ENCODE measurements at regions not wholly inside any gene's neighbourhood (a gene's known extent, or its start where the extent isn't known, plus 50 kb on each side); places are given as distances from the start of the nearest gene placed in this dataset.

DNA sequence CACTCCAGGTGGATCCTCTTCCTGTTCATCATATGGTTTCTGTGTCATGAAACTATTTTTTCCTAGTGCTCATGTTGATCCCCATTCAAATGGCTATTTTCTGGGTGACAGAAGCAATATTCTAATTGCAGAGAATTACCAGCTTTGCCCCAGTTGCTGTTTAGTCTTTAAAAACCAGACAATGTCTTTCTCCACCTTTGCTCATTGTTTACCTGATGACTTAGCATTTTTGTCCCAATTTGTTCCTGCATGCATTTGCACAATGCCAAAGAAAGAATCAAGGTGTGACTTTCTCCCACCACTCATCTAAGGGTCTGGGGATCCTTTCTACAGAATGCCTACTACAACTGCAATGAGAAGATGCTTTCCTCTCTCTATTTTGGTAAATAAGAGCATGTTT lies 439.9 kb upstream of the MAF start:
- no peak for DNase-seq (ENCODE audit: low spot score)

DNA sequence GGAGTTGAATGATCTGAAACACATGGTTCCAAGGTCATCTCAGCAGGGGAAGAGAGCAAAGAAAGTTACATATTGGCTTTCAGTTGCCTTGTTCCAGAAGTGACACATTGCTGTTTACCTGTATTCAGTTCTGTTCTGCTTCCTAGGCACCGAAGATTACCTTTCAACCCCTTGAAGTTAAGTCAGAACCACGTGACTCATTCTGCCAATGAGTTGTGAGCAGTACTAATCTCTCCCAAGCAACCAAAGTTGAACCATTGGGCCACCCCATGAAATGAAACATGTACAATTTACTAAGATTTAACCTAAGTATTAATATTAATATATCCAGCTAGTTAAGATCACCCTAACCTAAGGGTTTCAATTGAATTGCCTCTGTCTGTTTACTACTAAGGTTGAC lies 439.2 kb upstream of the MAF start:
- no peak for DNase-seq (ENCODE audit: low spot score)

DNA sequence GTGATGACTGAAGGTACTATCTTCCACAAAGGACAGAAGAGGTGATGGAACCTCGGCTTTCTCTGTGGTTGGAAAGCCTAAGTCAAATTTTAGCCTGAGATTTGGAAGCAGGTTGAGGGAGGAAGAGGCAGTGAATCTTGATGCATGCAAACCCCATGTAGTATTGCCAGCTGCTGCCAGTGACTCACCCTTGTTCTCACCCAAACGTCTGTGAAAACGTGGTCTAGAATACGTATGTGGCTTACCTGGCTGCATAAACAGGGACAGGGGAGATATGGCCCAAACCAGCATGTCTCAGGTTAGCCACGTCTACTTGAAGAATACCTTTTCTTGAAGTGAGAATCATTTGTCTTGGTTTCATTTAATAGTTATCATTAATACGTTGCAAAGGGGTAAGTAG lies 438.0 kb upstream of the MAF start:
- DNase-seq (ENCODE audit: low spot score): no peak

DNA sequence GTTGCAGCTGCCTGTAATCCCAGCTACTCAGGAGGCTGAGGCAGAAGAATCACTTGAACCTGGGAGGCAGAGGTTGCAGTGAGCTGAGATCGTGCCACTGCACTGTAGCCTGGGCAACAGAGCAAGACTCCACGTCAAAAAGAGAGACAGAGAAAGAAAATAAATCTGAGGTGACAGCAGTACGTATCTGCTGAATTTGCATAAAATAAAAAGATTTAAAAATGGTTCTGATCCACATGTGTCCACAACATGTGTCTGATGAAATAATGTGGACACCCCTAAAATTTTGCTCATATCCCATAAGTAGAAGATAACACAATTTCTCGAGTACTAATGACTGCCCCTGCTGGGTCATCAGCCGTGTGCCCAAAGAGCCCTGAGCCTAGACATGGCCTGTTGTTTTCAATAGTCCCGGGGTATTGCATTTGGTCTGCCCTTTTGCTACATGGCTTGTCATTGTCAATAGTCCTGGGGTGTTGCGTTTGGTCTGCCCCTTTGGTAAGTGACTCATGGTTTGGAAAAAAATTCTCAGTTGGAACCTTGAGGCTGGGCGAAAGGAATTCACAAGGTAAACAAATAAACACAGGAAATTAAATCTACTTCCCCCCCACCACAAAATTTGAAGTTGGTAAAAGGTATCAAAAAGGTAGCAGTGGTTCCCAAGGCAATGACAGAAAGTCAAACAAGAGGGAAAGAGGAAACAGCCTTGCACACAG lies 434.6 kb upstream of the MAF start:
- DNase-seq (ENCODE audit: low spot score): peak; percentile 45

DNA sequence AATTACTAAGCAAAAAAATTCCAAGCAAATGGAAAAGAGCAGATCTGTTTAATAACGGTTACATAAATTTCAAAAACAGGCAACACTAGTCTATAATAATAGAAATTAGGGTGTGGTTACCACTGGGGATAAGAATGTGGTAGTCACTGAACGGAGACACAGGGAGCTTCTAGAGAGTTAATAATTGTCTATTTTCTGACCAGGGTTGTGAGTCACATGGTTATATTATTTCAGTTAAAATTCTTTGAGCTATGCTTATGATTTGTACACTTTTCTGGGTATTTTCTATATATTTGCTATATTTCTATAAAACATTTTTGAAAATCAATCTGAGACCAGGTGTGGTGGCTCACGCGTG lies 433.9 kb upstream of the MAF start:
- peak; percentile 41 for DNase-seq (ENCODE audit: low spot score)

DNA sequence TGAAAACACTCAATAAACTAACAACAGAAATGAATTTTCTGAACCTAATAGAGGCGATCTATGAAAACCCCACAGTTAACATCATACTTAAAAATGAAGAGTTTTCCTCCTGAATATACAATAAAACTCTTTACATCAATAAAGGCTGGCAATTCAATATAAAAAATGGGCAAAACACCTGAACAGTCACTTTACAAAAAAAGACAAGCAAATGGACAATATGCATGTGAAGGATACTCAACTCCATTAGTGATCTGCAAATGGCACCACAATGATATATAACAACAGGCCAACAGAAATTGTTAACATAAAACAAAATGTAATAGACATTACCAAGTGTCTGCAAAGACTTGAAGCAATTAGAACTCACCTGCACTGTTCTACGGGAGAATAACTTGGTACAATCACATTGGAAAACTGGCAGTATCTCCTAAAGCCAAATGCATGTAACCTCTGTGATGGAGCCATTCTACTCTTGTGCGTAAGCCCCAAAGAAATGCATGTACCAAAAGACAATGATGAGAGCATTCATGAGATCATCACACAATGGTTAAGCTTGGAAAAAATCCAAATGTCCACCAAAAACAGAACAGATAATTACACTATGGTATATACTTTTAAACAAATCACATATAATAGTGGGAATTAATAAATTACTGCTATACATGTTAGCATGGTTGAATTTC lies 433.4 kb upstream of the MAF start:
- no peak for DNase-seq (ENCODE audit: low spot score)

DNA sequence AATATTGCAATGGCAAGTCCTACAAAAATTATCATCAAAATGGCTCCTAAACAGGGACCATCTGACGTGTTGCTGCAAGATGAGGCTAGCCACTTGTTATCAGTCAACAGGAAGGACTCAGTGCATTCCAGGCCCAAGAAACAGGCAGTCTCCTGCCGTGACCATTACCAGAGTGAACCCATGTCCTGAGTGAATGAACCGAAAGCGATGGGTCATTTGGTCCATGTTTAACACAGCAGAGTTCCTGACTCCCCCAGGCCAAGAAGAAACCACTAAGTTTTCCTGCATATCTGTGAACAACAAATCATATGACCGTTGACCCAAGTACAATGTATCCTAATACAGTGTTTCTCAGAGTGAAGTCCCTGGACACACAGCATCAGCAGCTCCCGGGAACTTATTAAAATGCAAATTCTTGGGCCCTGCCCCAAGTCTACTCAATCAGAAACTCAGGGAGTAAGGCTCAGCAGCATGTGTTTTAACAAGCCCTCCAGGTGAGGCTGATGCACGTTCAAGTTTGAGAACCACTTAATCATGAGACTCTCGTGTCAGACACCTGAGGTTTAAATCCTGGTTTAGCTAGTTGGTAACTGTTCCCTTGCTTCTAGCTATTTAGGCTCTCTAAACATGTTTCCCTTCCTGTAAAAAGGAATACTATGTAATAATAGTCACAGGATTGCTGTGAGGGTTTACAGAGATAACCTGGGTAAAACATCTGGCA lies 429.4 kb upstream of the MAF start:
- DNase-seq (ENCODE audit: low spot score): no peak

DNA sequence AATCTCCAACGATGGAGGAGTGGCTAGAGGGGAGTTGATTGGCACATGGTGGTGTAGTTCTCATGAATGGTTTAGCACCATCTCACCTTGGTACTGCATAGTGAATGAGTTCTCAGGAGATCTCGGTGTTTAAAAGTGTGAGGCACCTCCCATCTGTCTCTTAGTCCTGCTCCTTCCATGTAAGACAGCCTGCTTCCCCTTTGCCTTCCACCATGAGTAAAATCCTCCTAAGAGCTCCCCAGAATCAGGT lies 428.8 kb upstream of the MAF start:
- no peak for DNase-seq (ENCODE audit: low spot score)

DNA sequence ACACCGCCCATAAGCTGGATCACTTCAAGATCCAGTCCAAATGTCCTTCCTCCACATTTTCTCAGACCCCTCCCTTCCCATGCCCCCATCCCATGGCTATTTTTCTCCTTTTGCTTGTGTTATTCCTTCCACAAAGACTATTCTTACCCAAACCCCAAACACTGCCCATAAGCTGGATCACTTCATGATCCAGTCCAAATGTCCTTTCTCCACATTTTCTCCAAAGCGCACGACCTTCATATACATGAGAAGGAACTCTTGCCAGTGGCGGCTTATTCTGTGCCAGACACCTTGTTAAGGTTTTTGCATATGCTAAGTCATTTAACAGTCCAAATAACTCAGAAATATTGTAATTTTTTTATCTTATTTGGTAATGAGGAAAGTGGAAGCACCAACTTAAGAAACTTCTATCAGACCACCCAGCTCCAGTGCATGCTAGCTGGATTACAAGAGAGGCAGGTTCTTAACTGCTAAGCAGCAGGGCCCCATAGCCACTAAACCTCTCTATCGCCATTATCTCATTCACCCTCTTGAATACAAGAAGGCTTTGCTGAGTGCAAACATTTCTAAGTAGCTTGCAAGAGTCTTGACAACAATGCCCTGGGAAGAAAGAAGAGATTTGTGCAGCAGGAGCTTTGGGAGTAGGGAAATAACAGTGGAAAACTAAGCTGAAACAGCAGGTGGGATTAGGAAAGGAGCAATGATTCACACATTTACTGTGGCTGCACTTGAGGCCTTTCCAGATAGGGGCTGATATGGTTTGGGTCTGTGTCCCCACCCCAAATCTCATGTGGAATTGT lies 428.2 kb upstream of the MAF start:
- no peak for DNase-seq (ENCODE audit: low spot score)

DNA sequence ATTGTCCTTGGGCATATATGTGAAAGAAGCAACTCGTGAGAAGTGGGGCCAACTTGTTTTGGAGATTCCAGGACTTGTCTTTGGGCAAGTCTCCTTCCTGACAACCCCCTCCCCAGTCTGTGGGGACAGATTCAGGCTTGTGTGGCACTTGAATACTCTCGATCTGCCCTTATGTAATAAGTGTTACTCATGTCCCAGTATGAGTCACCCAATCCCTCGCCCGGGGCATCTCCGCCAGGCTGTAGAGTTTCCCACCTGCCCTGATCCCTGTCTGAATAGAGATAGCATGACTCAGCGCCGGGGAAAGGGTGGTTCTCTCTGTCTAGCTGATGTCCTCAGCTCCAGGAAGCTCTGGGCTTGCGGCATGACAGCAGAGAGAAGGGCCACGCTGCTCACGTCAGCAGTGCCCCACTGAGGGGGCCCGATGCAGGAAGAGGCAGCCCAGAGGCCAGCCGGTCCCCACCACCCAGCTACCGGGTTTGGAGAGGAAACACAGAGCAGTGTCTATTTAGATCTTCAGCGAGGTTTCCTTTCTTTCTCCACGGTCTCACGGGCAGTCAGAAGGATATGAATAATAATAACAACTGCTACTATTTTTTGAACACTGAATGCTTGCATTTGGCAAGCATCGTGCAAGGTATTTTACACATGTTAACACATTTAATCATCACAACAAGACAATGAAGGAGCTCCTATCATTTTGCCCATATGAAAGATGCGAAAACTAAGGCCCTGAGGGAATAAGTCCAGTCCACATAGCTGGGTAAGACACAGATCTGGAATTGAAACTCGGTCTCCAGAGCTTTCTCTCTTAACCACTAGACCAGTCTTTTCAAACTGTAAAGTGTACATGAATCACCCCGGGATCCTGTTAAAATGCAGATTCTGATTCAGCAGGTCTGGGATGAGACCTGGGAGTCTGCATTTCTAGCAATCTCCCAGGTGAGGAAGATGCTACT lies 426.7 kb upstream of the MAF start:
- DNase-seq (ENCODE audit: low spot score): peak; percentile 97

DNA sequence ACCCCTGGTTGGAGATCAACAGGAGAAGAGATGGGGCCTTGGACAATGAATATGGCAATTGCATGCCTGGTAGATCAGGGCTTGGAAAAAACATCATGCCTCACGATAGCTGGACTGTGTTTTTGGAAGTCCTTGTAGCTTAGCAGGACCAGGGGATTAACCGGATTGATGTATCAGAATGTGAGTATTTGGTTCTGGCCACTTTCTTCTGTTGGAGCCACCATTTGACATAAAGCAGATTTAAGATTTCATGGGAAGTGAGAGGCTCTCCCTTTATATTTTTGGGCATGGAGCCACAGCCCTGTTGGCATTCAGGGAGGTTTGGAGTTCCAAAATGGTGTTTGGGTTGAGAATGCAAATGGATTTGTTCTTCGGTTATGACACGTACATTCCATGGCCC lies 424.7 kb upstream of the MAF start:
- DNase-seq (ENCODE audit: low spot score): no peak

DNA sequence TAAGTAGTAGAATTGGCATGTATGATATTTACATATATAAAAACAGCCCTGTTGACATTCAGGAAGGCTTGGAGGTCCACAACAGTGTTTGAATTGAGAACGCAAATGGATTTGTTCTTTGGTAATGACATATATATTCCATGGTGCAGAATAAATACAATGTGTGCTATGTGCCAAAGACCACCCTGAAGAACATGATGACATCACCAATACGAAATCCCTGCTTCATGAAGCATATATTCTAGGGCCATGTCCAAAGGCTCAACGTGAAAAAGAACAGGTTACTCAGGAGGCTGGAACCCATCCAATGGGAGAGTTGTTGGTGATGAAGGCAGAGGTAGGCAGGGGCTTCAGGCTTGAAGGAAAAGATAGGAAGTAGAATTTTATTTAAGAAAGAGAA lies 423.9 kb upstream of the MAF start:
- DNase-seq (ENCODE audit: low spot score): no peak

DNA sequence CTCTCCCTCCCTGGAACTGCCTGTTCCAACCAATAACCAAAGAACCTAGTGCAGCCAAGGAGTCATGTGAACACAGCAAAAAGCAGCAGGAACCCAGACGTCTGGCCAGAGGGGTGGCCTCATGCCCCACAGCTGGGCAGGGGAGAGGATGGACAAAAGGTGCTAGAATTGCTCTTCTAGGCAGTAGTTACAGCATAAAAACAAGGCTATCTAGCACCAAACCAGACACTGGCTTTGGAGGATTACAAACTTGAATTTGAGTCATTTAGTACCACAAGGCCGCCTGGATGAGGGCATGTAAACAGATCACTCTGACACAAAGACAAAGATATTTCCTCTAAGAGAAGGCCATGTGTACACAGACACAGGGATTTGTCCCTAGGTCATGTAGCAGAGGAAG lies 423.3 kb upstream of the MAF start:
- no peak for DNase-seq (ENCODE audit: low spot score)

DNA sequence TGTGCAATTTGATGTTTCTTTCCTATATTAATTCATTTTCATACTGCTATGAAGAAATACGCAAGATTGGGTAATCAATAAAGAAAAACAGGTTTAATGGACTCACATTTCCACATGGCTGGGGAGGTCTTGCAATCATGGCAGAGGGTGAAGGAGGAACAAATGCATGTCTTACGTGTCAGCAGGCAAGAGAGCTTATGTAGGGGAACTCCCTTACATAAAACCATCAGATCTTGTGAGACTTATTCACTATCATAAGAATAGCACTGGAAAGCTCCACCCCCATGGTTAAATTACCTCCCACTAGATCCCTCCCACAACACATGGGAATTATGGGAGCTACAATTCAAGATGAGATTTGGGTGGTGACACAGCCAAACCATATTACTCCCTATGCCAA lies 418.9 kb upstream of the MAF start:
- no peak for DNase-seq (ENCODE audit: low spot score)

DNA sequence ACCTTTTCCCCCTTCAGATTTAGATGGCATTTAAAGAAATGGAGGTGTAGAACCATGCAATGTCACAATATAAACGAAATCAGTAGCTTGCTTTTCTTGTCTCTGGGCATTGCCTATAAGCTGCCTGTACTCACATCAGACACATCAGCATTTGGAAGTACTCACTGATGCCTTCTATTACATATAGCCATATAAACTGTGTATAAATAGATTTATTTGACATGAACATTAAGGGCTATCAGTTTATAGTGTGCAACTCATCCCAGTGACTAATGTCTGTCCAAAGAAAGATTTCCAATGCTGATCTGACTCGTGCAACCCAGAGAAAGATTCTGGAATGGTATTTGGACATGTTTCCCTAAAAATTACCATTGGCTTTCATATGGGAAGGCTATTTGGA lies 417.9 kb upstream of the MAF start:
- DNase-seq (ENCODE audit: low spot score): no peak

DNA sequence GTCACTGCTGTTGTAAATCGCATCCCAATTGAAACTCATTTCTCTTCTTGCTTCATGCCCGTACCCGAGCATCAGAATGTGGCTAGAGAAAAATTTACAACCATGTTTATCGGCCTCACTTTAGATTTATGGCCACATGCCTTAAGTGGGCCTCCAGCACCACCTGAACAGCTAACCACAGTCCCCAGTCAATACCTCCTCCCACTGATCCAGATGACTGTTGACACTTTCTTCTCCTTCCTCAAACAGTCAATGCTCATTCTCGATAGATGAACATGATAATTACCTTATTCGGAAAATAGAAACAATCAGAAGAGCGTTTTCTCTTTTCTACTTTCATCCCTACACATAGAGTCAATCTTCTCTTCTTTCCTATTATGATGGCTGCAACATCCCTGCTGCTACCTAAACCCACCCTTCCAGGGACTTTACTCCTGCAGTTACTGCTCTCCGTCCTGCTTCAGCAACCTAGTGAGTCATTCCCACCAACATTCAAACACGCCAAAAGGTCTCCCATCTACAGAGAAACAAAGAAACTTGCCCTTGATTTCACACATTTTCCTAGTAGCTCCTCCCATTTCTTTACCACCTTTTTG lies 416.3 kb upstream of the MAF start:
- DNase-seq (ENCODE audit: low spot score): peak; percentile 27

DNA sequence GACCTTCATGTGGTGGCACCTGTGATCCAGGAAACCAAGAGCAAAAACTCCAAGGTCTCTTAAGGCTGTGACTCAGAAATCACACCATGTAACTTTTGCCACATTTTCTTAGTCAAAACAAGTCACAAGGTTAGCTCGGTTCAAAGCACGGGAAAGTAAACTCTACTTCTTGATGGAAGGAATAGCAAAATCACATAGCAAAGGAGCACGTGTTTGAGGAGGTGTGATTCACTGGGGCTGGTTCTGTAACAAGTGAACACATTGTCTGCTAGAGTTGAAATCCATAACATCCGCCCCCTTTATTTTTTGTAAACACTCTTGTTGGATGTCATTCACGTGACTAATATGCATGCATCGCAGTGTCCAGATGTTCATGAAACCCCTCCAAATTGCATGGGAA lies 415.0 kb upstream of the MAF start:
- DNase-seq (ENCODE audit: low spot score): peak; percentile 40

DNA sequence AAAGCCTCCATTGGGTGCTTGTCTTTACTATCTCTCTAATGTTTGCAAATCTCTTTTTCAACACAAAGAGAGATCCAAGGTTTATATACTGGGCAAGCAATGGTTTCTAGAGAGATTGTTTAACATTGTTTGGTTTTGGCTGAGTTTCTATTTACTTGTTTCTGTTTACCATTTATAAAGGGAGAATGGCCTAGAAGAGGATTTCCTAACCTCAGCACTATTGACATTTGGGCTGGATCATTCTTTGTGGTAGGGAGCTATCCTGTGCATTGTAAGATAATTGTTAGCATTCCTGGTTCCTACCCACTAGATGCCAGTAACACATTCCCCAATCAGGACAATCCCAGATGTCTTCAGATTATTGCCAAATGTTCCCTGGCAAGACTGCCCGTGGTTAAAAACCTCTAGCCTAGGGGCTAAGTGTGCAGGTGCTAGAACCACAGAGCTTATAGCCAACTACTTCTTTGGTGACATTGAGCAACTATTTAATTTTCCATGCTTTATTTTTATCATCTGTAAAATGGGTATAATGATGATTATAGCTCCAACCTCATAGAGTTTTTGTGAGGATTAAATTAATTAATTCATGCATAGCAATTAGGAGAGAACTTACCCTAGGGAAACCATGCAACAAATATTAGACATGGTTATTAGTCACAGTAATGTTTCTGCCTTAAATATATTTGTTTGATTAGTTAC lies 413.9 kb upstream of the MAF start:
- DNase-seq (ENCODE audit: low spot score): peak; percentile 53

DNA sequence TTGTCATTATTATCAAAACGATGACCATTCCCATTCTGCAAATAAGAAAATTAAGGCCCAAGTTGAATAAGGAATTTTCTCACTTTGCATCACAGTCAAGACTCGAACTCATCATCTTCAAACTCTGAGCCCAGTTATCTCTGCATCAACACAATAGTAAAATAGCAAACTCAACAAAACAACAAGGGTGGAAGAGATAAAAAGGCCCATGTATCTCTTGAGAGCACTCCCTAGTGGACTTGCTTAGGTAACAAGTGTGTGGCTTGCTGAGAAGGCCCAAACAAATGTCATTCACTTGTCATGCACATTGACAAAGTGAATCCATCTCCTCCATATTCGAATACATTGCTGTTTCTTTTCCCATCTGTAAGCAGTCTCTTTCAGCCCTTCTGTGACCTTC lies 412.0 kb upstream of the MAF start:
- no peak for DNase-seq (ENCODE audit: low spot score)

DNA sequence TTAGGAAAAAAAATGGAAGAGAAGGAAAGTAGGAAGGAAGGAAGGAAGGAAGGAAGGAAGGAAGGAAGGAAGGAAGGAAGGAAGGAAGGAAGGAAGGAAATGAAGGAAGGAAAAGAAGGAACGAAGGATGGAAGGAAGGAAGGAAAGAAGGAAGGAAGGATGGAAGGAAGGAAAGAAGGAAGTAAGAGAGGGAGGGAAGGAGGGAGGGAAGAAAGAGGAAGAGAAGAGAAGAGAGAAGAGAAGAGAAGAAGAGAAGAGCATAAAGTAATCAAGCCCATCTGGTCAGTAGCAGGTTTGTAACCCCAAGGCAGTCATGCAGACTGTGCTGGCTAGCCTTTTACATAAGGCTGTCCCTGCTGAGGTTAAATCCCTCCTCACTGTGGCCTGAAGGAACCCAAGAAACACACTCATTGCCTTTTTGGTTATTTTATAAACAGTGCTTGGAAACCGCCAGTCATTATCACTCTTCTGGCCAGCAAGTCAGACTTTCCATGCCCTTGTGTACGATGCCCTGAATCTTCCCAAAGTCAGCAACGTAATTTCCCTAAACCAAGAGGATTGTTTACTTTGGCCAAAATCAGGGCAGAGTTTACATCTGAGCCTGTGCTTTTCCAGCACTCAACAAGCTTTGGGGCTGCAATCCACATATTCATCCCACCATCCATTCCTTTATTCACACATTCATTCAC lies 409.6 kb upstream of the MAF start:
- DNase-seq (ENCODE audit: low spot score): no peak
